ENCODE measurements at regions not wholly inside any gene's neighbourhood (a gene's known extent, or its start where the extent isn't known, plus 50 kb on each side); places are given as distances from the start of the nearest gene placed in this dataset.
"Not testable (repeated sequence)": the region's sequence is repeated elsewhere in the genome, so short reads cannot be mapped to it uniquely, and the experiment has no call there.

GRCh38 chr13:65585346-65585745, 1644.8 kb downstream of the PCDH9 start:
- DNase-seq = no peak

- DNase-seq = no peak
Measured at GRCh38 chr13:65584126-65584525, 1646.0 kb downstream of the PCDH9 start.

GRCh38 chr13:65582160-65582559, 1648.0 kb downstream of the PCDH9 start:
- no peak for DNase-seq

- not testable (repeated sequence) for DNase-seq
Measured at GRCh38 chr13:65564561-65564960, 1665.6 kb downstream of the PCDH9 start.

- DNase-seq = no peak
Measured at GRCh38 chr13:65562305-65562704, 1667.8 kb downstream of the PCDH9 start.

GRCh38 chr13:65560936-65561335, 1669.2 kb downstream of the PCDH9 start:
- DNase-seq = no peak

GRCh38 chr13:65555962-65556361, 1674.2 kb downstream of the PCDH9 start:
- no peak for DNase-seq

GRCh38 chr13:65553096-65553727, 1676.9 kb downstream of the PCDH9 start:
- DNase-seq = no peak

- DNase-seq = no peak
Measured at GRCh38 chr13:65551208-65551607, 1678.9 kb downstream of the PCDH9 start.

- DNase-seq = no peak
Measured at GRCh38 chr13:65540175-65540574, 1690.0 kb downstream of the PCDH9 start.

GRCh38 chr13:65535370-65535769, 1694.8 kb downstream of the PCDH9 start:
- DNase-seq = no peak

GRCh38 chr13:65532231-65532630, 1697.9 kb downstream of the PCDH9 start:
- no peak for DNase-seq

- DNase-seq = no peak
Measured at GRCh38 chr13:65530688-65531087, 1699.4 kb downstream of the PCDH9 start.

GRCh38 chr13:65529541-65529940, 1700.6 kb downstream of the PCDH9 start:
- DNase-seq = no peak

GRCh38 chr13:65508745-65509144, 1721.4 kb downstream of the PCDH9 start:
- DNase-seq = no peak

- no peak for DNase-seq
Measured at GRCh38 chr13:65508338-65508737, 1721.8 kb downstream of the PCDH9 start.

GRCh38 chr13:65505941-65506340, 1724.2 kb downstream of the PCDH9 start:
- no peak for DNase-seq

GRCh38 chr13:65504213-65504612, 1725.9 kb downstream of the PCDH9 start:
- no peak for DNase-seq

GRCh38 chr13:65500481-65500880, 1729.7 kb downstream of the PCDH9 start:
- no peak for DNase-seq

- no peak for DNase-seq
Measured at GRCh38 chr13:65499256-65499655, 1730.9 kb downstream of the PCDH9 start.

- no peak for DNase-seq
Measured at GRCh38 chr13:65497265-65497664, 1732.9 kb downstream of the PCDH9 start.

GRCh38 chr13:65490725-65491124, 1739.4 kb downstream of the PCDH9 start:
- DNase-seq = not testable (repeated sequence)

GRCh38 chr13:65488606-65489005, 1741.5 kb downstream of the PCDH9 start:
- no peak for DNase-seq

GRCh38 chr13:65479692-65480091, 1750.4 kb downstream of the PCDH9 start:
- DNase-seq = no peak

- DNase-seq = no peak
Measured at GRCh38 chr13:65473196-65473595, 1756.9 kb downstream of the PCDH9 start.
